Heart left ventricle (tissue), 16 donors: ENCODE measurements at regions not wholly inside any gene's neighbourhood (a gene's known extent, or its start where the extent isn't known, plus 50 kb on each side); places are given as distances from the start of the nearest gene placed in this dataset.

ENCODE experiments used
- ATAC-seq, 4 donors: fragments of 200-7000 bp; cut with Tn5 transposase; one replicate each; pipeline ENCODE4 v1.9.1; 2020 to 2022; ENCODE audit warnings: moderate library complexity in 4 of 4, mild to moderate bottlenecking in 3 of 4, moderate number of reproducible peaks in 1 of 4
- DNase-seq, 5 donors: peaks; one replicate each; pipeline ENCODE4 v3.0.0-alpha.2; 2020
- H3K27ac ChIP-seq, 12 donors: fragments of 200-600 bp; sonication (generic) in 4 of 12; one replicate each; pipeline versions ENCODE4 v1.5.0 to v1.8.0; 2016 to 2022; ENCODE audit warnings: mild to moderate bottlenecking in 2 of 12
- H3K27me3 ChIP-seq, 9 donors: fragments of 200-600 bp; sonication (generic) in 2 of 9; one replicate each; pipeline versions ENCODE4 v1.5.1 to v1.8.0; 2016 to 2022; ENCODE audit warnings: mild to moderate bottlenecking in 3 of 9
- H3K36me3 ChIP-seq, 9 donors: fragments of 200-600 bp; sonication (generic) in 2 of 9; one replicate each; pipeline versions ENCODE4 v1.5.0 to v1.8.0; 2018 to 2022; ENCODE audit warnings: mild to moderate bottlenecking in 2 of 9
- H3K4me1 ChIP-seq, 12 donors: fragments of 200-600 bp; sonication (generic) in 4 of 12; one replicate each; pipeline versions ENCODE4 v1.5.0 to v1.8.0; 2016 to 2022; ENCODE audit warnings: mild to moderate bottlenecking in 3 of 12
- H3K4me3 ChIP-seq, 12 donors: fragments of 200-600 bp; sonication (generic) in 4 of 12; one replicate each; pipeline versions ENCODE4 v1.5.0 to v1.8.0; 2017 to 2022; ENCODE audit warnings: mild to moderate bottlenecking in 9 of 12, moderate library complexity in 4 of 12
- H3K9me3 ChIP-seq, 12 donors: fragments of 200-600 bp; sonication (generic) in 4 of 12; one replicate each; pipeline versions ENCODE4 v1.5.0 to v1.8.0; 2016 to 2022; ENCODE audit warnings: mild to moderate bottlenecking in 1 of 12
- POLR2A ChIP-seq, 2 donors: fragments of 450-650 bp; IDR thresholded peaks; one replicate each; pipeline ENCODE4 v1.6.1; 2017; ENCODE audit warnings: antibody characterized with exemption in 2 of 2, mild to moderate bottlenecking in 2 of 2, moderate library complexity in 2 of 2
- WGBS, 4 donors: extraction: QIAGEN DNeasy Blood & Tissue Kit in 2 of 4; methylation state at CpG; one replicate each; pipeline versions ENCODE4 v1.1.5 to v1.1.7; 2013 to 2018; 5-methylcytosine and 5-hydroxymethylcytosine counted together
- intact Hi-C, 10 donors: fragments of 100-400 bp; cut with DNase I; formaldehyde crosslinking; loops; one replicate each; pipeline versions ENCODE4 v1.11.1 to v1.14.2; 2022
- TF ChIP-seq, protein P1 (sequence below), 12 donors: fragments of 200-600 bp; sonication (generic) in 4 of 12; IDR thresholded peaks; one replicate each; pipeline versions ENCODE4 v1.5.0 to v1.8.0; 2018 to 2022; ENCODE audit warnings: antibody characterized with exemption in 12 of 12, mild to moderate bottlenecking in 5 of 12
- donor health status: ischemic (EF 13 %, LVEDD 7.1; RV severe dilation, severe dysfunction).
- donor health status: healthy with polysubstance abuse.
- donor health status: DM: no; HTN: yes; CAD: no.
- donor health status: DM: no; HTN: no; CAD: no.
- donor health status: ischemic (EF 25% LVEDD 6.9; RV normal size, moderate dysfunction).
- donor health status: ischemic (EF 25% LVEDD 5.7; RV mildly dilated, moderate dysfunction).
- donor health status: healthy.
- donor health status: DM: yes; HTN: yes; CAD: no.
- donor health status: ischemic (EF 35%, LVEDD 5.7; RV mildly dilated, moderate dysfunction).
- donor health status: nonischemic (EF 11% LVEDD 7.7; RV severe dilation, severe dysfunction).
- donor health status: DM: yes; HTN: yes; CAD: no.
- donor health status: PGD.
- donor health status: ischemic (EF 29% LVEDD 5.4; RV normal size, mild dysfunction).
- donor health status: nonischemic (EF 23%, LVEDD 6.1; RV moderate dilation, normal function).

DNA sequence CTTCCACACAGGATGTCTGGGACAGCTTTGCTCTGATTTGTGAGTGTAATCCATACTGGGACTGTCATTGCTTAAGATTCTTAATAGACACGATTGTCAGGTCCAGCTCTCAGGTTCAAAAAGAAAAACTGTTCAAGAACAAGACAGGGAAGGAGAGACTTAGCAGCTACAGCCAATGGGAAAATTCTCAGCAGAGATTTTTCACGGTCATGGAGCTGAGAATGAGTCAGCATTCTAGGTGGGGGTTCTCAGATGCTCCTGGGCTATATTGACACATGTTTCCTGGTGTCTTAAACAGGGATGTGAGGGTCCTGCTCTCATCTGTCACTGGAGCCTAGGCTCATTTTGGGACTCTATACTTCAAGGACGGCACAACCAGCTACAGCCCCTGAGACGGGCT, 318.3 kb downstream of the RRAGC start:
- intact Hi-C loops = no loop called here
- Histone ChIP-seq H3K4me1 (no peaks in the 10 kb centered on the region), H3K4me3 (no peak overlapping the region), H3K36me3 (no peaks in the 10 kb centered on the region), H3K27me3 (peaks cover 0 to 19% (median 4%) of the 10 kb centered on the region in 9 donors), H3K9me3 (no peaks in the 10 kb centered on the region), H3K27ac (no peak overlapping the region)
- 56 to 72% (median 69%) methylated on average over 4 of the region's 4 CpGs for WGBS, 4 donors
- ATAC-seq (no peak), DNase-seq (no peak)
- no peak for TF ChIP-seq POLR2A (IDR thresholded peaks at IDR 0.05)
- TF ChIP-seq, protein P1, sequence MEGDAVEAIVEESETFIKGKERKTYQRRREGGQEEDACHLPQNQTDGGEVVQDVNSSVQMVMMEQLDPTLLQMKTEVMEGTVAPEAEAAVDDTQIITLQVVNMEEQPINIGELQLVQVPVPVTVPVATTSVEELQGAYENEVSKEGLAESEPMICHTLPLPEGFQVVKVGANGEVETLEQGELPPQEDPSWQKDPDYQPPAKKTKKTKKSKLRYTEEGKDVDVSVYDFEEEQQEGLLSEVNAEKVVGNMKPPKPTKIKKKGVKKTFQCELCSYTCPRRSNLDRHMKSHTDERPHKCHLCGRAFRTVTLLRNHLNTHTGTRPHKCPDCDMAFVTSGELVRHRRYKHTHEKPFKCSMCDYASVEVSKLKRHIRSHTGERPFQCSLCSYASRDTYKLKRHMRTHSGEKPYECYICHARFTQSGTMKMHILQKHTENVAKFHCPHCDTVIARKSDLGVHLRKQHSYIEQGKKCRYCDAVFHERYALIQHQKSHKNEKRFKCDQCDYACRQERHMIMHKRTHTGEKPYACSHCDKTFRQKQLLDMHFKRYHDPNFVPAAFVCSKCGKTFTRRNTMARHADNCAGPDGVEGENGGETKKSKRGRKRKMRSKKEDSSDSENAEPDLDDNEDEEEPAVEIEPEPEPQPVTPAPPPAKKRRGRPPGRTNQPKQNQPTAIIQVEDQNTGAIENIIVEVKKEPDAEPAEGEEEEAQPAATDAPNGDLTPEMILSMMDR (IDR thresholded peaks at IDR 0.05) = no peak

DNA sequence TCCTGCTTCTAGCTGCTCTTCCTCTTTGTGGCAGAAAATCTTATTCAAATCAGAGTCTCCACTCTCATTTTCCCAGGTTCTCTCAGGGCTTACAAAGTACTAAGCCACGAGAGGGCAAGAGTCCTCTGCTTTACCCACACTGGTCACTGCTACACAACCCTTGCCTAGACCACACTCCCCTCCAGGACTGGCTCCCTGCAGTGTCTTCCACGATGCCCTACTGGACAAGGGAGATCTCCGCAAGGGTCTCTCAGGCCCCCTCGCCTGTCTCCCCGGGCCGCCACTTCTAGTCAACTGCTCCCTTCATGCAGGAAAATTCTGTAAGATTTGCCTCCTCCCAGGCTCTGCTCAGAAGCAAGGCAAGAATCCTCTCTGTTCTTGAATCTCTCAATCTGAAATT, 319.6 kb downstream of the RRAGC start:
- no peaks in the 10 kb centered on the region for H3K4me1 ChIP-seq
- peaks cover 0 to 24% (median 0%) of the 10 kb centered on the region in 9 donors for H3K27me3 ChIP-seq
- H3K36me3 ChIP-seq = no peaks in the 10 kb centered on the region
- ATAC-seq (no peak), DNase-seq (no peak)
- TF ChIP-seq POLR2A (IDR thresholded peaks at IDR 0.05) = no peak
- TF ChIP-seq, protein P1 (IDR thresholded peaks at IDR 0.05) = no peak
- no peak overlapping the region for H3K4me3 ChIP-seq
- intact Hi-C loops = no loop called here
- H3K27ac ChIP-seq = no peak overlapping the region
- 50 to 60% (median 57%) methylated on average over 6 of the region's 6 CpGs for WGBS, 4 donors
- H3K9me3 ChIP-seq = no peaks in the 10 kb centered on the region

DNA sequence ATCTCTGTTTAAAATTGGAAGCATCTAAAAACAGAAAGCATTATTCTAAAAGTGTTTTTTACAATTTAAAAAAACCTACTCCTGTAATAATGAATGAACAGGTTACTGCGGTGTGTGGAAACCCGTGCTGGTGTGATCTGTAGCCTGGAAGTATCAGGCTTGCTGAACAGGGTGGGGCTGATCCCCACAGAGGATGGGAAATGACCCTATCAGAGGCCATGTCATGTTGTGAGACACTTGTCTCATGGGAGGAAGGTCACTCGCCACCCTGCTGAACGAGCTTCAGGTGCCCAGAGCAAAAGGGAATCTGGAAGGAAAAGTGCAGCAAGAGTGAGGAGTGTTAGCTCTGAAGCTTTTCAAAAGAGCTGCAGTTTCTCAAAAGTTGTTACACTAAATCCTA, 320.7 kb downstream of the RRAGC start:
- ATAC-seq = no peak
- Histone ChIP-seq H3K4me3 (no peak overlapping the region), H3K4me1 (no peaks in the 10 kb centered on the region), H3K27ac (no peak overlapping the region), H3K27me3 (peaks cover 0 to 24% (median 0%) of the 10 kb centered on the region in 9 donors), H3K9me3 (no peaks in the 10 kb centered on the region), H3K36me3 (no peaks in the 10 kb centered on the region)
- intact Hi-C loops = no loop called here
- TF ChIP-seq POLR2A (IDR thresholded peaks at IDR 0.05) = no peak
- TF ChIP-seq, protein P1 (IDR thresholded peaks at IDR 0.05) = no peak
- 36 to 47% (median 41%) methylated on average over 4 of the region's 4 CpGs for whole genome bisulfite sequencing, 4 donors
- DNase-seq = no peak

DNA sequence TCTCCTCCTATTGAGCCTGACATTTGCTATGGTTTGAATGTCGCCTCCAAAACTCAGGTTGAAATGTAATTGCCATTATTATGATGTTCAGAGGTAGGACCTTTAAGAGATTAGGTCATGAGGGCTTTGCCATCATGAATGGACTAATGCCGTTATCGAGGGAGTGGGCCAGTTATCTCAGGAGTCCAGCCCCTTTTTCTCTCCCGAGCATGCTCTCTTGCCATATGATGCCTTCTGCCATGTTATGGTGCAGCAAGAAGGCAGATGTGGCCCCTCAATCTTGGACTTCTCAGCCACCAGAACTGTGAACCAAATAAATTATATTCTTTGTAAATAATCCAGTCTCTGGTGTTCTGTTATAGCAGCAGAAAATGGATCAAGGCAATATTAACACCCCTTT, 323.5 kb downstream of the RRAGC start:
- H3K4me1 ChIP-seq = no peaks in the 10 kb centered on the region
- intact Hi-C loops = no loop called here
- peaks cover 0 to 21% (median 0%) of the 10 kb centered on the region in 9 donors for H3K27me3 ChIP-seq
- H3K9me3 ChIP-seq = no peaks in the 10 kb centered on the region
- DNase-seq (no peak), ATAC-seq (no peak)
- H3K27ac ChIP-seq = no peak overlapping the region
- no peaks in the 10 kb centered on the region for H3K36me3 ChIP-seq
- TF ChIP-seq POLR2A (IDR thresholded peaks at IDR 0.05) = no peak
- TF ChIP-seq, protein P1 (IDR thresholded peaks at IDR 0.05) = no peak
- WGBS, 4 donors = 84 to 95% (median 89%) methylated on average over 4 of the region's 4 CpGs
- no peak overlapping the region for H3K4me3 ChIP-seq
